A549 (cell line): ENCODE measurements at regions not wholly inside any gene's neighbourhood (a gene's known extent, or its start where the extent isn't known, plus 50 kb on each side); places are given as distances from the start of the nearest gene placed in this dataset.

Source experiments
- ATAC-seq, 2 experiments: fragments of 200-7000 bp in 1 of 2; fragments of >200 bp in 1 of 2; cut with Nextera tagmentation in 1 of 2; cut with Tn5 transposase in 1 of 2; 3 replicates each; pipeline versions ENCODE4 v1.8.0 to v1.9.1; 2018 to 2020; ENCODE audit warnings: mild to moderate bottlenecking in 1 of 2, moderate library complexity in 1 of 2
- CTCF ChIA-PET: fragments of 300-600 bp; sonication (Branson Sonifier 250); formaldehyde crosslinking; extraction: SDS; loops from one replicate; lab custom pipeline; 2021; ENCODE audit warnings: antibody characterized with exemption, inconsistent platforms; lab: Yijun Ruan, JAX
- POLR2A ChIA-PET: fragments of 350-600 bp; formaldehyde crosslinking; extraction: SDS; loops from one replicate; lab custom pipeline; 2021; ENCODE audit warnings: antibody characterized with exemption, inconsistent platforms; lab: Yijun Ruan, JAX
- DNase-seq, 2 experiments: peaks; one replicate each; pipeline versions ENCODE4 v3.0.0 to v3.0.0-alpha.2; 2011 to 2016; ENCODE audit warnings: low read depth in 1 of 2, low spot score in 1 of 2
- FAIRE-seq: peaks from 2 replicates; lab custom pipeline; 2011; peaks lifted over from hg19 to GRCh38; lab: Jason Lieb, UNC
- H3K27ac ChIP-seq, 2 experiments: fragments of >200 bp; sonication (Bioruptor Twin); formaldehyde crosslinking; 3 replicates each; pipeline ENCODE4 v1.5.1; 2016 to 2017
- H3K4me1 ChIP-seq: fragments of >200 bp; sonication (Bioruptor Twin); formaldehyde crosslinking; 3 replicates; pipeline ENCODE4 v1.6.1; 2016
- H3K4me2 ChIP-seq: fragments of >200 bp; sonication (Bioruptor Twin); formaldehyde crosslinking; 3 replicates; pipeline ENCODE4 v1.6.1; 2016
- H3K4me3 ChIP-seq: fragments of >200 bp; sonication (Bioruptor Twin); formaldehyde crosslinking; 3 replicates; pipeline ENCODE4 v1.5.1; 2016
- H3K9me3 ChIP-seq: fragments of >200 bp; sonication (Bioruptor Twin); formaldehyde crosslinking; 3 replicates; pipeline ENCODE4 v1.6.1; 2016
- BCL3 ChIP-seq: fragments of >200 bp; sonication (Bioruptor Twin); formaldehyde crosslinking; IDR thresholded peaks from 3 replicates; pipeline ENCODE4 v1.6.1; 2016
- CBX2 ChIP-seq: fragments of 200-600 bp; sonication (generic); IDR thresholded peaks from 2 replicates; pipeline ENCODE4 v1.6.1; 2016; ENCODE audit warnings: low read depth, mild to moderate bottlenecking, borderline replicate concordance
- CEBPB ChIP-seq, 2 experiments: fragments of >200 bp in 1 of 2; sonication (Bioruptor Twin) in 1 of 2; formaldehyde crosslinking in 1 of 2; IDR thresholded peaks; 2 replicates each; pipeline ENCODE4 v1.6.1; 2012 to 2016
- CHD4 ChIP-seq: fragments of 200-600 bp; sonication (generic); IDR thresholded peaks from 2 replicates; pipeline ENCODE4 v1.6.1; 2016; ENCODE audit warnings: antibody characterized with exemption, mild to moderate bottlenecking, borderline replicate concordance
- ESRRA ChIP-seq: fragments of 150-350 bp; IDR thresholded peaks from 2 replicates; pipeline ENCODE4 v1.6.1; 2014; ENCODE audit warnings: mild to moderate bottlenecking, low read length, borderline replicate concordance
- FOXS1 ChIP-seq: fragments of 250-450 bp; sonication (Bioruptor Pico); IDR thresholded peaks from 2 replicates; pipeline ENCODE4 v1.5.0; 2020; ENCODE audit warnings: mild to moderate bottlenecking, moderate library complexity
- HDAC2 ChIP-seq: fragments of 200-600 bp; sonication (generic); IDR thresholded peaks from 2 replicates; pipeline ENCODE4 v1.6.1; 2016
- HES2 ChIP-seq: fragments of >200 bp; sonication (Bioruptor Twin); formaldehyde crosslinking; IDR thresholded peaks from 2 replicates; pipeline ENCODE4 v1.6.1; 2016
- HEYL ChIP-seq: fragments of 250-450 bp; sonication (Bioruptor Pico); IDR thresholded peaks from 2 replicates; pipeline ENCODE4 v1.8.0; 2021; ENCODE audit warnings: mild to moderate bottlenecking, moderate library complexity
- HOXB13 ChIP-seq: fragments of 250-450 bp; sonication (Bioruptor Pico); IDR thresholded peaks from 2 replicates; pipeline ENCODE4 v1.5.0; 2020; ENCODE audit warnings: low read depth, mild to moderate bottlenecking, moderate library complexity
- JUNB ChIP-seq: fragments of >200 bp; sonication (Bioruptor Twin); formaldehyde crosslinking; IDR thresholded peaks from 2 replicates; pipeline ENCODE4 v1.6.1; 2016
- KDM1A ChIP-seq: fragments of 200-600 bp; sonication (generic); IDR thresholded peaks from 2 replicates; pipeline ENCODE4 v1.6.1; 2016; ENCODE audit warnings: low read depth, mild to moderate bottlenecking
- NPAS2 ChIP-seq: fragments of 250-450 bp; sonication (Bioruptor Pico); IDR thresholded peaks from 2 replicates; pipeline ENCODE4 v1.8.0; 2022; ENCODE audit warnings: mild to moderate bottlenecking, moderate library complexity, borderline replicate concordance
- NR3C1 ChIP-seq: fragments of >200 bp; sonication (Bioruptor Twin); formaldehyde crosslinking; IDR thresholded peaks from 3 replicates; pipeline ENCODE4 v1.6.1; 2017
- RAD21 ChIP-seq, 2 experiments: fragments of >200 bp in 1 of 2; sonication (Bioruptor Twin) in 1 of 2; formaldehyde crosslinking in 1 of 2; IDR thresholded peaks in 1 of 2; conservative IDR thresholded peaks in 1 of 2; 2 replicates in 1 of 2; 3 replicates in 1 of 2; pipeline ENCODE4 v1.6.1; 2012 to 2018; ENCODE audit warnings: inconsistent platforms in 1 of 2
- RCOR1 ChIP-seq: fragments of 150-350 bp; IDR thresholded peaks from 2 replicates; pipeline ENCODE4 v1.6.1; 2014; ENCODE audit warnings: antibody characterized with exemption, low read length, low read depth
- REST ChIP-seq: fragments of 200-600 bp; sonication (generic); IDR thresholded peaks from 2 replicates; pipeline ENCODE4 v1.6.1; 2016; ENCODE audit warnings: antibody characterized with exemption, mild to moderate bottlenecking, moderate library complexity
- SMC3 ChIP-seq: fragments of >200 bp; sonication (Bioruptor Twin); formaldehyde crosslinking; IDR thresholded peaks from 3 replicates; pipeline ENCODE4 v1.6.1; 2018; ENCODE audit warnings: inconsistent platforms
- SREBF2 ChIP-seq: fragments of 450-650 bp; IDR thresholded peaks from 2 replicates; pipeline ENCODE4 v1.6.1; 2014; ENCODE audit warnings: mild to moderate bottlenecking, moderate library complexity
- ZFP36 ChIP-seq: fragments of 450-650 bp; IDR thresholded peaks from 2 replicates; pipeline ENCODE4 v1.6.1; 2014; ENCODE audit warnings: borderline replicate concordance; ENCODE audit not compliant: partially characterized antibody
- WGBS: methylation state at CpG from one replicate; pipeline ENCODE4 v1.1.6; 2017; ENCODE audit errors: missing lambda C conversion rate; 5-methylcytosine and 5-hydroxymethylcytosine counted together

- TF ChIP-seq REST, result no peak
- no peak for TF ChIP-seq CHD4
- no peak for TF ChIP-seq FOXS1
- TF ChIP-seq ESRRA, result no peak
- no peak for TF ChIP-seq BCL3
- no peak for TF ChIP-seq RAD21 (conservative IDR thresholded peaks at IDR 0.05 in 1 of 2, IDR thresholded peaks at IDR 0.05 in 1 of 2)
- TF ChIP-seq HES2, result no peak
- TF ChIP-seq CEBPB (IDR thresholded peaks at IDR 0.05), result no peak
- TF ChIP-seq HEYL (CRISPR knock-in tag), result no peak
- TF ChIP-seq KDM1A, result no peak
These were observed 501.5 kb downstream of the ARL4A start (continued) for GRCh38 chr7:13188922-13189321.

GRCh38 chr7:13189668-13190067 lies 502.2 kb downstream of the ARL4A start:
- FAIRE-seq (no peak), ATAC-seq (no peak)

More at GRCh38 chr7:13189668-13190067, 502.2 kb downstream of the ARL4A start:
- H3K27ac ChIP-seq, result no peak overlapping the region
- TF ChIP-seq RCOR1 (no peak), FOXS1 (no peak), HES2 (no peak), HOXB13 (CRISPR knock-in tag) (no peak), NR3C1 (no peak), SMC3 (no peak), BCL3 (no peak), HDAC2 (no peak), NPAS2 (CRISPR knock-in tag) (no peak), SREBF2 (no peak), ZFP36 (no peak), CBX2 (no peak), JUNB (no peak), REST (no peak), ESRRA (no peak)
- WGBS, result 89% methylated on average over 2 of the region's 2 CpGs
- H3K9me3 ChIP-seq, result no peaks in the 10 kb centered on the region
- CTCF ChIA-PET, result no interaction called here
- H3K4me1 ChIP-seq, result no peaks in the 10 kb centered on the region
- H3K4me3 ChIP-seq, result no peak overlapping the region
- POLR2A ChIA-PET, result no interaction called here
- no peak overlapping the region for H3K4me2 ChIP-seq
- no peak for DNase-seq
